HepG2 (cell line): ENCODE measurements at regions not wholly inside any gene's neighbourhood (a gene's known extent, or its start where the extent isn't known, plus 50 kb on each side); places are given as distances from the start of the nearest gene placed in this dataset.

Source experiments
- ATAC-seq: fragments of 200-7000 bp; cut with Tn5 transposase; 3 replicates; pipeline ENCODE4 v1.9.1; 2020; ENCODE audit warnings: mild to moderate bottlenecking, moderate library complexity
- BruUV-seq: library from RNA; stranded (reverse); fragments of 400-500 nt; replicated peaks from 2 replicates; lab custom pipeline; 2021; lab: Mats Ljungman, UMichigan
- CTCF ChIA-PET: fragments of 300-600 bp; formaldehyde crosslinking; extraction: SDS; loops from one replicate; lab custom pipeline; 2021; ENCODE audit warnings: low total read pairs, inconsistent platforms, low intra/inter-chr PET ratio; lab: Yijun Ruan, JAX
- POLR2A ChIA-PET: fragments of 350-600 bp; sonication (Branson Sonifier 250); formaldehyde crosslinking; loops from one replicate; lab custom pipeline; 2020; ENCODE audit warnings: antibody characterized with exemption, inconsistent platforms; lab: Yijun Ruan, JAX
- DNase-seq: peaks from one replicate; pipeline ENCODE4 v3.0.0-alpha.2; 2015; ENCODE audit warnings: low spot score
- FAIRE-seq: peaks from 3 replicates; lab custom pipeline; 2011; peaks lifted over from hg19 to GRCh38; lab: Jason Lieb, UNC
- H2AFZ ChIP-seq: one replicate; pipeline ENCODE4 v1.6.1; 2011; ENCODE audit warnings: low read length, inconsistent platforms
- H3K27ac ChIP-seq: fragments of 300-600 bp; 3 replicates; pipeline ENCODE4 v1.8.0; 2011; ENCODE audit warnings: mixed run types, mild to moderate bottlenecking, mixed read lengths, low read length, inconsistent platforms; ENCODE audit not compliant: insufficient read depth; ENCODE audit errors: extremely low read length
- H3K27me3 ChIP-seq, 2 experiments: fragments of 200-600 bp in 1 of 2; 2 replicates in 1 of 2; 3 replicates in 1 of 2; pipeline versions ENCODE4 v1.6.0 to v1.8.0; 2011; ENCODE audit warnings: low read length in 2 of 2, mild to moderate bottlenecking in 2 of 2, moderate library complexity in 2 of 2, inconsistent platforms in 1 of 2; ENCODE audit not compliant: insufficient read depth in 2 of 2, control insufficient read depth in 1 of 2
- H3K36me3 ChIP-seq, 2 experiments: fragments of 200-600 bp in 1 of 2; replicated peaks in 1 of 2; 2 replicates in 1 of 2; 3 replicates in 1 of 2; pipeline versions ENCODE4 v1.5.1 to v1.8.0; 2011; ENCODE audit warnings: low read length in 2 of 2, inconsistent platforms in 1 of 2; ENCODE audit not compliant: insufficient read depth in 2 of 2, control insufficient read depth in 1 of 2
- H3K4me1 ChIP-seq: 2 replicates; pipeline ENCODE4 v1.5.1; 2012; ENCODE audit warnings: low read length, inconsistent platforms; ENCODE audit not compliant: insufficient read depth
- H3K4me2 ChIP-seq: 2 replicates; pipeline ENCODE4 v1.6.0; 2011; ENCODE audit warnings: low read depth, low read length, inconsistent platforms
- H3K4me3 ChIP-seq, 3 experiments: fragments of 200-600 bp in 1 of 3; sonication (generic), shearing (Covaris generic) in 1 of 3; replicated peaks in 1 of 3; 2 replicates each; pipeline ENCODE4 v1.5.1; 2011 to 2016; ENCODE audit warnings: low read length in 3 of 3, inconsistent platforms in 2 of 3, low read depth in 2 of 3, mild to moderate bottlenecking in 2 of 3, control low read depth in 1 of 3, mixed read lengths in 1 of 3; ENCODE audit not compliant: insufficient read depth in 1 of 3
- H3K79me2 ChIP-seq: one replicate; pipeline ENCODE4 v1.6.1; 2011; ENCODE audit warnings: low read length, inconsistent platforms; ENCODE audit not compliant: insufficient read depth
- H3K9ac ChIP-seq: 2 replicates; pipeline ENCODE4 v1.6.0; 2011; ENCODE audit warnings: mild to moderate bottlenecking, low read depth, low read length, inconsistent platforms; ENCODE audit not compliant: insufficient read depth
- H3K9me3 ChIP-seq: 2 replicates; pipeline ENCODE4 v1.5.1; 2012; ENCODE audit warnings: mild to moderate bottlenecking, low read length
- H4K20me1 ChIP-seq: 2 replicates; pipeline ENCODE4 v1.6.0; 2011; ENCODE audit warnings: inconsistent platforms, mild to moderate bottlenecking, low read length, moderate library complexity; ENCODE audit not compliant: insufficient read depth
- HES4 ChIP-seq: sonication (generic); formaldehyde crosslinking; IDR thresholded peaks from 2 replicates; pipeline ENCODE4 v1.9.0; 2021; ENCODE audit warnings: mild to moderate bottlenecking, missing genetic modification reagents, borderline replicate concordance
- MATR3 ChIP-seq: sonication (generic); formaldehyde crosslinking; IDR thresholded peaks from 2 replicates; pipeline ENCODE4 v1.4.0; 2020; ENCODE audit warnings: missing genetic modification reagents
- MEF2D ChIP-seq: sonication (generic); formaldehyde crosslinking; IDR thresholded peaks from 2 replicates; pipeline ENCODE4 v1.5.1; 2020; ENCODE audit warnings: mild to moderate bottlenecking, missing genetic modification reagents
- ZNF138 ChIP-seq: sonication (generic); formaldehyde crosslinking; IDR thresholded peaks from 2 replicates; pipeline ENCODE4 v1.5.0; 2020; ENCODE audit warnings: mild to moderate bottlenecking, low read depth, missing genetic modification reagents
- ZNF235 ChIP-seq: sonication (generic); formaldehyde crosslinking; IDR thresholded peaks from 2 replicates; pipeline ENCODE4 v1.8.1; 2023; ENCODE audit warnings: mild to moderate bottlenecking, missing genetic modification reagents, borderline replicate concordance
- ZNF484 ChIP-seq: sonication (generic); formaldehyde crosslinking; IDR thresholded peaks from 2 replicates; pipeline ENCODE4 v1.5.1; 2020; ENCODE audit warnings: mild to moderate bottlenecking, low read depth, missing genetic modification reagents, borderline replicate concordance
- ZNF891 ChIP-seq: sonication (generic); formaldehyde crosslinking; IDR thresholded peaks from 2 replicates; pipeline ENCODE4 v1.5.0; 2020; ENCODE audit warnings: mild to moderate bottlenecking, missing genetic modification reagents
- WGBS: methylation state at CpG from one replicate; pipeline ENCODE4 v1.1.6; 2017; ENCODE audit warnings: low lambda C conversion rate; 5-methylcytosine and 5-hydroxymethylcytosine counted together
- in situ Hi-C: cut with HindIII; loops from 2 replicates; pipeline ENCODE4 v1.10.0; 2017; ENCODE audit warnings: low pct_unique_long_range_greater_than_20kb; ENCODE audit not compliant: extremely low pct_ligation_motif_present
- intact Hi-C: fragments of 100-400 bp; cut with micrococcal nuclease; formaldehyde crosslinking; loops from one replicate; pipeline ENCODE4 v1.10.0; 2022; ENCODE audit not compliant: unreplicated experiment

DNA sequence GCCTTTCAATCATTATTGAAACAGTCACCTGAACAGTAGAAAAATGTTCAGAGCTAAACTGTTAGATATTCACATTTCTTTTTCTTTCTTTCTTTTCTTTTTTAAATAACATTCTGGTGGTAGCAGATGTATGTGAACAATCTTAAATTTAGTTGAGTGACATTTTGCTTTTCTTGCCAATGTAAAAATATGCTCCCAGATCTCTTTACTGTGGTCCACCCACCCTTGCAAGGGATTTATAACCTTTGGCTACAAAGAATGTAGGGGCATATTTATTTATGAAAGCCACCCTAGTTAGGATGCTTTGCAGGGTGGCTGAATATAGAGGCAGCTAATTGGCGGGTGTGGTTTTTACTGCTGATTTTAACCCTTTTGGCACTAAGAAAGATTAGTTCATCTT is 473.9 kb downstream of the MFSD1 start:
- no peaks in the 10 kb centered on the region for H3K9me3 ChIP-seq
- in situ Hi-C loops (no loop called here), intact Hi-C loops (no loop called here)
- H3K4me3 ChIP-seq: no peak overlapping the region
- no peak for FAIRE-seq
- H3K79me2 ChIP-seq: no peaks in the 10 kb centered on the region
- DNase-seq: no peak
- no peak overlapping the region for H3K9ac ChIP-seq
- ChIA-PET POLR2A (no interaction called here), CTCF (no interaction called here)
- TF ChIP-seq MEF2D (CRISPR knock-in tag) (no peak), ZNF235 (CRISPR knock-in tag) (no peak), HES4 (CRISPR knock-in tag) (no peak), ZNF484 (CRISPR knock-in tag) (no peak), ZNF138 (CRISPR knock-in tag) (no peak)
- ATAC-seq: no peak
- no peaks in the 10 kb centered on the region for H3K4me1 ChIP-seq
- no peak overlapping the region for H3K4me2 ChIP-seq
- BruUV-seq: no TSS peak
- no peaks in the 10 kb centered on the region for H3K27me3 ChIP-seq
- H4K20me1 ChIP-seq: no peaks in the 10 kb centered on the region
- no peak overlapping the region for H2AFZ ChIP-seq
- WGBS: 0% methylated on average over 1 of the region's 1 CpG
- H3K36me3 ChIP-seq: no peaks in the 10 kb centered on the region
- no peak overlapping the region for H3K27ac ChIP-seq

DNA sequence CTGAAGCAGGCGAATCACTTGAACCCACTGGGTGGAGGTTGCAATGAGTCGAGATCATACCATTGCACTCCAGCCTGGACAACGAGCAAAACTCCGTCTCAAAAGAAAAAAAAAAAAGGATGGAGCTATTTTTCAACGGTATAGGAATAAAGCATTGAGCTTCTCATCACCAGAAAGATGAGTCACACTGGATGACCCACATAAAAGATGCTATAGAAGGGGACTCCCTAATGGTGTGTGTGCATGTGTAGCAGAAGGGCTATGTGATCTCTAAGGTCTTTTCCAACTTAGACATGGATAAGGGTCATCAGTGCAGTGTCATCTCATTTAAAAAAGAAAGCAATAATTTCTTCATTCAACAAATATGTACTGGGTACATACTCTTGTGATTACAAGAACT is 476.0 kb downstream of the MFSD1 start:
- H3K9ac ChIP-seq: no peak overlapping the region
- no peak overlapping the region for H3K4me2 ChIP-seq
- no peak for ATAC-seq
- 3% methylated on average over 5 of the region's 5 CpGs for WGBS
- ChIA-PET CTCF (no interaction called here), POLR2A (no interaction called here)
- no TSS peak for BruUV-seq
- H3K27me3 ChIP-seq: no peaks in the 10 kb centered on the region
- H3K79me2 ChIP-seq: no peaks in the 10 kb centered on the region
- in situ Hi-C loops: no loop called here
- H3K36me3 ChIP-seq: no peaks in the 10 kb centered on the region
- H3K4me1 ChIP-seq: no peaks in the 10 kb centered on the region
- DNase-seq: no peak
- H3K27ac ChIP-seq: no peak overlapping the region
- no peak overlapping the region for H2AFZ ChIP-seq
- H3K4me3 ChIP-seq: no peak overlapping the region
- no peak for FAIRE-seq
- no peaks in the 10 kb centered on the region for H4K20me1 ChIP-seq
- H3K9me3 ChIP-seq: no peaks in the 10 kb centered on the region
- TF ChIP-seq MATR3 (CRISPR knock-in tag) (no peak), ZNF891 (CRISPR knock-in tag) (no peak)
- TF ChIP-seq, all 625 proteins: peak for 0
- intact Hi-C loops: no loop called here
